ENCODE measurements at regions not wholly inside any gene's neighbourhood (a gene's known extent, or its start where the extent isn't known, plus 50 kb on each side); places are given as distances from the start of the nearest gene placed in this dataset.
A peak's percentile ranks its signal among the peaks of the same experiment; 100 is the strongest.

DNA sequence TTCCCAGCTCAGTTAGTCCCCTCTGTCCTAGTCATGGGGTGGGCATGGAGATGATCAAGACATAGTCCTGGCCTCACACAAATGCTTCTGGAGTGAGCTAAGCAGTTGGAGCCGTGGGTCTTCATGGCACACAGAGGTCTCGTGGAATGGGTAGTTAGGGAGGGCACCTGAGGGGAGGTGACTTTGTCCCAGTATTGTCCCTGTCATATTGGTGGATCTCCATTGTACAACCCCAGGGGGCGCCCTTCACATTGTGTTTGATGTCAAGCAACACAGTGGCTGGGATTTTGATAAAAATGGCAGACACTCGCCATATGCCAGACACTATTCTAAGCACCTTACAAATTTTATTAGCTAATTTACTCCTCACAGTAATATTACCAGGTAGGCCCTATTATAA lies 175.4 kb upstream of the LHX5 start:
- no peak for DNase-seq (ENCODE audit: low read depth)
- no peak overlapping the region for H3K4me3 ChIP-seq (ENCODE audit: low read length)
- TF ChIP-seq, protein P1, sequence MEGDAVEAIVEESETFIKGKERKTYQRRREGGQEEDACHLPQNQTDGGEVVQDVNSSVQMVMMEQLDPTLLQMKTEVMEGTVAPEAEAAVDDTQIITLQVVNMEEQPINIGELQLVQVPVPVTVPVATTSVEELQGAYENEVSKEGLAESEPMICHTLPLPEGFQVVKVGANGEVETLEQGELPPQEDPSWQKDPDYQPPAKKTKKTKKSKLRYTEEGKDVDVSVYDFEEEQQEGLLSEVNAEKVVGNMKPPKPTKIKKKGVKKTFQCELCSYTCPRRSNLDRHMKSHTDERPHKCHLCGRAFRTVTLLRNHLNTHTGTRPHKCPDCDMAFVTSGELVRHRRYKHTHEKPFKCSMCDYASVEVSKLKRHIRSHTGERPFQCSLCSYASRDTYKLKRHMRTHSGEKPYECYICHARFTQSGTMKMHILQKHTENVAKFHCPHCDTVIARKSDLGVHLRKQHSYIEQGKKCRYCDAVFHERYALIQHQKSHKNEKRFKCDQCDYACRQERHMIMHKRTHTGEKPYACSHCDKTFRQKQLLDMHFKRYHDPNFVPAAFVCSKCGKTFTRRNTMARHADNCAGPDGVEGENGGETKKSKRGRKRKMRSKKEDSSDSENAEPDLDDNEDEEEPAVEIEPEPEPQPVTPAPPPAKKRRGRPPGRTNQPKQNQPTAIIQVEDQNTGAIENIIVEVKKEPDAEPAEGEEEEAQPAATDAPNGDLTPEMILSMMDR (conservative IDR thresholded peaks at IDR 0.05; ENCODE audit: low read depth, low read length), result peak; percentile 17

DNA sequence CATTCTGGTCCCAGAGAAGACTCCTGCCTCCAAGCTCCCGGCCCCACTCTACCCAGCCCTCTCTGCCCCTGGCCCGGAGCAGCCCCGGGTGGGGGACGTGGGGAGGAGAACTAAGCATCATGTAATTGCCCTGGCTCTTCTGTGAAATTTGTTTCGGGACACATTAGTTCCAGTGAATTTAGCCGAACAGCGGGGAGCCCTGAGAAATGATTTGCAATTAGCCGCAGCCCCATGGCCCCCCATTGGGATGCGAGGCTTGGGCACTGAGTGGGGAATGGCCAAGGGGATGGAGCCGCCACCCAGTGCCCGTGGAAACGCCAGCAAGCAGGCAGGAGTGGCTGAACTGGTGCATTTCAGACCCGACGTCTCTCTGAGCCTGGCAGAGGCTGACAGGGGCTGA lies 173.9 kb upstream of the LHX5 start:
- TF ChIP-seq, protein P1 (conservative IDR thresholded peaks at IDR 0.05; ENCODE audit: low read depth, low read length), result no peak
- no peak for DNase-seq (ENCODE audit: low read depth)
- H3K4me3 ChIP-seq (ENCODE audit: low read length), result no peak overlapping the region

DNA sequence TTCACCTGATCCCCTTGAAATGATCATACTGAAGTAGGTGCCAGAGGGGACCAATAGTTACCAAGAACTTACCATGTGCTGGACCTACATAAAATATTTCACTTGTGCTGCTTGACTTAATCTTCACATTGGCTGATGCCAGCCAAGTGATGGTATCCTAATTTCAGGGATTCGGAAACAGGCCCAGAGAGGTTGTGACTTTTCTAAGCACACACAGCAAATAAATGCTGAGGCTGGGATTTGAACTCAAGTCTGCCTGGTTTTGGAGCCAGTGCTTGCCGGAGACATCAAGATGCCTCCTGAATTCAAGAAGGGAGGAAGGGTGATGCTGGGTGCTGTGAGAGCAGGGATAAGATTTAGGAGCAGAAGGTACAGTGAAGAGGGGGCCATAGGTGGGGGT lies 173.5 kb upstream of the LHX5 start:
- no peak for DNase-seq (ENCODE audit: low read depth)
- TF ChIP-seq, protein P1 (conservative IDR thresholded peaks at IDR 0.05; ENCODE audit: low read depth, low read length), result no peak
- no peak overlapping the region for H3K4me3 ChIP-seq (ENCODE audit: low read length)

DNA sequence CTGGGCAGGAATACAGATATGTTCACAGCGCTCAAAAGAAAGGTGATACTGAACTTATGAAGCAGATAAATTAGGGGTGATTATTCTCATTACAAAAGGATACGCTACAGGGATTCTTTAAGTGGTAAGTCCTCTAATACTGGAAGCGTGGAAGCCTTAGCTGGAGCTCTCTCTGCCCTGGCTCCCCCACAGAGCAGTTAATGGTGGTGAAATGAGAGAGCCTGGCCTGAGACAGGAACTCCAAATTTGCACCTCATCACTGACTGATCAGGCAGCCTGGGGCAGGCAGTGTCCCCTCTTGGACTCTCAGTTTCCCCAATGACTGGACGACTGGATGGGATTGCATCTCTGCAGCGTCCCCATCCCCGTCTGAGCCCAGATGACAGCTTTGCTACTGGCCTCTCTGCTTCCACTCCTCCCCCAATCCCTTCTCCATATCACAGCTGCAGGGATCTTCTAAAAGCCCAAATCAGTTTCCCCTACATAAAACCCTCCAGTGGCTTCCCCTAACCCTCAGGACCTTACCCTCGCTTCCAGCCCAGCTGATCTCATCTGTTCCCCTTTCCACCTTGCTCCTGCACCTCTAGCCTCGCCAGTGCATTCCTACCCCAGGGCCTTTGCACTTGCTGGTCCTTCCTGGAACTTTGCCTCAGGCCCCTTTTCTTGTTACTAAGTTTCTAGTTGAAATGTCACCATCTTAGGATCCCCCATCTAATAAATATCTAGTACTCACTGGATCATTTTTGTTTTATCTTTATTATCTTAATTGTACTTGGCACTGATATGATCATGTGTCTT lies 171.7 kb upstream of the LHX5 start:
- no peak for DNase-seq (ENCODE audit: low read depth)
- TF ChIP-seq, protein P1 (conservative IDR thresholded peaks at IDR 0.05; ENCODE audit: low read depth, low read length), result no peak
- H3K4me3 ChIP-seq (ENCODE audit: low read length), result no peak overlapping the region

DNA sequence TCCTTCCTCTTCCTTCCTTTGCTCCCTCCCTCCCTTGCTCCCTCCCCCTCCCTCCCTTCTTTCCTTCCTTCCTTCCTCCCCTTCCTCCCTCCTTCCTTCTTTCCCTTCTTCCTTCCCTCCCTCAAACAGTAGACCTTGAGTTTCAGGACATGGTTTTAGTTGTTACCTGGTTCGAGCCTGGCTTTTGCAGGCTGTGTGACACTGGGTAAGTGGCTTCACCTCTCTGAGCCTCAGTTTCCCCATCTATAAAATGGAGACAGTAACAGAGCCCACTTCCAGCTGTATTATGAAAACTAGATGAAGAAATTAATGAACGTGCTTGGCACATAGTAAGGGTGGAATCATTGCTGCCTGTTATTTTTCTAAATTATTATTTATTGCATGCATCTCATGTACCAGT lies 171.0 kb upstream of the LHX5 start:
- TF ChIP-seq, protein P1 (conservative IDR thresholded peaks at IDR 0.05; ENCODE audit: low read depth, low read length), result no peak
- DNase-seq (ENCODE audit: low read depth), result no peak
- no peak overlapping the region for H3K4me3 ChIP-seq (ENCODE audit: low read length)

DNA sequence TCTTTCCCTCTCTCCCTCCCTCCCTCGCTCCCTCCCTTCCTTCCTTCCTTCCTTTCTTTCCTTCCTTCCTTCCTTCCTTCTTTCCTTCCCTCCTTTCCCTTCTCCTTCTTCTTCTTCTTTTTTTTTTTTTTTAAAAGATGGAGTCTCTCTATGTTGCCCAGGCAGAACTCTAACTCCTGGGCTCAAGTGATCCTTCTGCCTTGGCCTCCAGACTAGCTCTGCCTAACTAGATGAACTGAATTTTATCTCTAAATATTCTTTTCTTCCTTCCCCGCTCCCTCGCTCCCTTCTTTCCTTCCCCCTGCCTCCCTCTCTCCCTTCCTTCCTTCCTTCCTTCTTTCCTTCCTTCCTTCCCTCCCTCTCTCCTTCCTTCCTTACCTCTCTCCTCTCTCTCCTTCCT lies 170.5 kb upstream of the LHX5 start:
- H3K4me3 ChIP-seq (ENCODE audit: low read length), result no peak overlapping the region
- DNase-seq (ENCODE audit: low read depth), result no peak
- TF ChIP-seq, protein P1 (conservative IDR thresholded peaks at IDR 0.05; ENCODE audit: low read depth, low read length), result no peak

DNA sequence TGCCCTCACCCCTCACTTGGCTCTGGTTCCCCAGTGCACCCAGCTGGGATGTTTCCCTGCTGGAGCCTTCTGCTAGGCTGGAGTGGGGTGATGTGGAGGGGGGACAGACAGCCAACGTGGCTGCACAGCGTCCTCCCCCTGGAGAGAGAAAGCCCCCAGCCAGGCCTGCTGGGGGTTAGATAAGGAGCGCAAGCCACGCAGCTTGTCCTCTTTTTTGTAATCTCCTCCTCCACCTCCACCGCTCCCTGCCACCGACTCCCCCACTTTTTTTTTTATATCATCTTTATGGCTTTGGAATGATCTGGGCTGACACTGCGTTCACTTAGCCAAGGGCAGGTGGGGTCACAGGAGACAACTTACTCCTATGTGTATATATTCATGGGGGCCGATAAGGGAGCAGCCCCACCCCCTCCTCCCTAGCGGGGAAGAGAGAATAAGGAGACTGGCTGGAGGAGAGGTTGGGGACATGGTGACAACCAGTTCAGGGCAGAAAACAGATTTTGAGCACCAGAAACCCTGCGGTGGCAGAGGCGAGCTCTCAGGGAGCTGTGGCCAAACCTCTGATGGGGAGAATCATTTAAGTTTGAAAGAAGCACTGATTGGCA lies 169.9 kb upstream of the LHX5 start:
- DNase-seq (ENCODE audit: low read depth), result no peak
- H3K4me3 ChIP-seq (ENCODE audit: low read length), result no peak overlapping the region
- TF ChIP-seq, protein P1 (conservative IDR thresholded peaks at IDR 0.05; ENCODE audit: low read depth, low read length), result no peak
